ENCODE measurements at regions not wholly inside any gene's neighbourhood (a gene's known extent, or its start where the extent isn't known, plus 50 kb on each side); places are given as distances from the start of the nearest gene placed in this dataset.

- H3K36me3 ChIP-seq (ENCODE audit: insufficient read depth, low read length), result no peaks in the 10 kb centered on the region
- no peaks in the 10 kb centered on the region for H3K4me1 ChIP-seq (ENCODE audit: insufficient read depth, low read length)
- no peak for TF ChIP-seq EZH2 (IDR thresholded peaks at IDR 0.05; ENCODE audit: insufficient read depth, low read length)
- no peak for TF ChIP-seq CTCF (IDR thresholded peaks at IDR 0.05; ENCODE audit: insufficient read depth, low read depth, low read length)
- H3K27me3 ChIP-seq (ENCODE audit: insufficient read depth, low read length), result no peaks in the 10 kb centered on the region
- H3K4me1 Mint-ChIP-seq (ENCODE audit: low read depth, unreplicated experiment), result peaks cover 9% of the 10 kb centered on the region
- no peak for FAIRE-seq
- H3K9me3 Mint-ChIP-seq (ENCODE audit: unreplicated experiment), result no peaks in the 10 kb centered on the region
- H3K9ac ChIP-seq (ENCODE audit: low read length), result no peak overlapping the region
- H3K4me3 Mint-ChIP-seq (ENCODE audit: unreplicated experiment), result no peak overlapping the region
- no peaks in the 10 kb centered on the region for H4K20me1 ChIP-seq (ENCODE audit: insufficient read depth, low read length)
- H3K27me3 Mint-ChIP-seq (ENCODE audit: low read depth, unreplicated experiment), result peaks cover 3% of the 10 kb centered on the region
- no peak overlapping the region for H3K4me3 ChIP-seq (ENCODE audit: insufficient read depth, low read depth, low read length)
- H3K36me3 Mint-ChIP-seq (ENCODE audit: low read depth, unreplicated experiment), result no peaks in the 10 kb centered on the region
- peak; percentile 96 for DNase-seq (ENCODE audit: low read depth)
- no peak overlapping the region for H3K27ac Mint-ChIP-seq (ENCODE audit: unreplicated experiment)
- H3K4me2 ChIP-seq (ENCODE audit: low read length), result no peak overlapping the region
- no peaks in the 10 kb centered on the region for H3K9me3 ChIP-seq (ENCODE audit: insufficient read depth, low read depth, low read length)
- no peak overlapping the region for H2AFZ ChIP-seq (ENCODE audit: low read depth, low read length)
- no peaks in the 10 kb centered on the region for H3K79me2 ChIP-seq (ENCODE audit: insufficient read depth, low read length)
- no peak overlapping the region for H3K27ac ChIP-seq (ENCODE audit: low read depth, low read length)
Observed at GRCh38 chr14:61226015-61226654, 55.0 kb downstream of the TMEM30B start.

- Histone ChIP-seq H3K4me1 (ENCODE audit: insufficient read depth, low read length) (no peaks in the 10 kb centered on the region), H3K9ac (ENCODE audit: low read length) (no peak overlapping the region), H3K4me2 (ENCODE audit: low read length) (no peak overlapping the region), H2AFZ (ENCODE audit: low read depth, low read length) (no peak overlapping the region), H3K4me3 (ENCODE audit: insufficient read depth, low read depth, low read length) (no peak overlapping the region), H4K20me1 (ENCODE audit: insufficient read depth, low read length) (no peaks in the 10 kb centered on the region), H3K9me3 (ENCODE audit: insufficient read depth, low read depth, low read length) (no peaks in the 10 kb centered on the region), H3K79me2 (ENCODE audit: insufficient read depth, low read length) (no peaks in the 10 kb centered on the region), H3K27me3 (ENCODE audit: insufficient read depth, low read length) (no peaks in the 10 kb centered on the region), H3K36me3 (ENCODE audit: insufficient read depth, low read length) (no peaks in the 10 kb centered on the region), H3K27ac (ENCODE audit: low read depth, low read length) (no peak overlapping the region)
- no peak overlapping the region for H3K4me3 Mint-ChIP-seq (ENCODE audit: unreplicated experiment)
- peaks cover 9% of the 10 kb centered on the region for H3K4me1 Mint-ChIP-seq (ENCODE audit: low read depth, unreplicated experiment)
- DNase-seq (ENCODE audit: low read depth) (no peak), FAIRE-seq (no peak)
- no peak overlapping the region for H3K27ac Mint-ChIP-seq (ENCODE audit: unreplicated experiment)
- no peak for TF ChIP-seq CTCF (IDR thresholded peaks at IDR 0.05; ENCODE audit: insufficient read depth, low read depth, low read length)
- no peak for TF ChIP-seq EZH2 (IDR thresholded peaks at IDR 0.05; ENCODE audit: insufficient read depth, low read length)
- no peaks in the 10 kb centered on the region for H3K36me3 Mint-ChIP-seq (ENCODE audit: low read depth, unreplicated experiment)
- H3K27me3 Mint-ChIP-seq (ENCODE audit: low read depth, unreplicated experiment), result peaks cover 3% of the 10 kb centered on the region
- no peaks in the 10 kb centered on the region for H3K9me3 Mint-ChIP-seq (ENCODE audit: unreplicated experiment)
Observed at GRCh38 chr14:61225344-61225743, 55.8 kb downstream of the TMEM30B start.

- no peaks in the 10 kb centered on the region for H3K27me3 ChIP-seq (ENCODE audit: insufficient read depth, low read length)
- H3K27ac Mint-ChIP-seq (ENCODE audit: unreplicated experiment), result no peak overlapping the region
- no peaks in the 10 kb centered on the region for H3K9me3 Mint-ChIP-seq (ENCODE audit: unreplicated experiment)
- H3K9me3 ChIP-seq (ENCODE audit: insufficient read depth, low read depth, low read length), result no peaks in the 10 kb centered on the region
- H3K4me2 ChIP-seq (ENCODE audit: low read length), result no peak overlapping the region
- DNase-seq (ENCODE audit: low read depth), result no peak
- H2AFZ ChIP-seq (ENCODE audit: low read depth, low read length), result no peak overlapping the region
- no peaks in the 10 kb centered on the region for H3K36me3 Mint-ChIP-seq (ENCODE audit: low read depth, unreplicated experiment)
- no peaks in the 10 kb centered on the region for H3K79me2 ChIP-seq (ENCODE audit: insufficient read depth, low read length)
- no peak overlapping the region for H3K27ac ChIP-seq (ENCODE audit: low read depth, low read length)
- peaks cover 3% of the 10 kb centered on the region for H3K27me3 Mint-ChIP-seq (ENCODE audit: low read depth, unreplicated experiment)
- no peak overlapping the region for H3K4me3 ChIP-seq (ENCODE audit: insufficient read depth, low read depth, low read length)
- H3K4me1 ChIP-seq (ENCODE audit: insufficient read depth, low read length), result no peaks in the 10 kb centered on the region
- no peaks in the 10 kb centered on the region for H4K20me1 ChIP-seq (ENCODE audit: insufficient read depth, low read length)
- no peak for FAIRE-seq
- no peak overlapping the region for H3K9ac ChIP-seq (ENCODE audit: low read length)
- H3K4me1 Mint-ChIP-seq (ENCODE audit: low read depth, unreplicated experiment), result peaks cover 3% of the 10 kb centered on the region
- no peaks in the 10 kb centered on the region for H3K36me3 ChIP-seq (ENCODE audit: insufficient read depth, low read length)
- no peak for TF ChIP-seq EZH2 (IDR thresholded peaks at IDR 0.05; ENCODE audit: insufficient read depth, low read length)
- no peak for TF ChIP-seq CTCF (IDR thresholded peaks at IDR 0.05; ENCODE audit: insufficient read depth, low read depth, low read length)
- no peak overlapping the region for H3K4me3 Mint-ChIP-seq (ENCODE audit: unreplicated experiment)
Observed at GRCh38 chr14:61223552-61223951, 57.6 kb downstream of the TMEM30B start.

Data from astrocyte (in vitro differentiated cells and primary cell).